HG03095 (cell line): ENCODE measurements at regions not wholly inside any gene's neighbourhood (a gene's known extent, or its start where the extent isn't known, plus 50 kb on each side); places are given as distances from the start of the nearest gene placed in this dataset.

Experiments
- ATAC-seq: cut with Tn5 transposase; IDR thresholded peaks from one replicate; pipeline ENCODE4 v1.9.1; 2021; ENCODE audit warnings: moderate library complexity; ENCODE audit not compliant: unreplicated experiment

GRCh38 chr5:9861666-9862256 lies 231.6 kb upstream of the TAS2R1 start:
- no peak for ATAC-seq

GRCh38 chr5:9859808-9860207 lies 229.7 kb upstream of the TAS2R1 start:
- ATAC-seq, result no peak

GRCh38 chr5:9858043-9858442 lies 227.9 kb upstream of the TAS2R1 start:
- ATAC-seq, result no peak

- ATAC-seq, result no peak
These were observed 223.2 kb upstream of the TAS2R1 start for GRCh38 chr5:9853309-9853708.

- ATAC-seq, result no peak
These were observed 222.5 kb upstream of the TAS2R1 start for GRCh38 chr5:9852671-9853070.

- ATAC-seq, result no peak
These were observed 221.3 kb upstream of the TAS2R1 start for GRCh38 chr5:9851458-9851857.

GRCh38 chr5:9850456-9850855 lies 220.3 kb upstream of the TAS2R1 start:
- no peak for ATAC-seq

GRCh38 chr5:9847631-9848030 lies 217.5 kb upstream of the TAS2R1 start:
- no peak for ATAC-seq

GRCh38 chr5:9845185-9845584 lies 215.0 kb upstream of the TAS2R1 start:
- ATAC-seq, result no peak

GRCh38 chr5:9841516-9842170 lies 211.5 kb upstream of the TAS2R1 start:
- ATAC-seq, result no peak

- ATAC-seq, result no peak
These were observed 208.8 kb upstream of the TAS2R1 start for GRCh38 chr5:9838916-9839315.

GRCh38 chr5:9834871-9835770 lies 205.0 kb upstream of the TAS2R1 start:
- ATAC-seq, result no peak

- ATAC-seq, result no peak
These were observed 203.7 kb upstream of the TAS2R1 start for GRCh38 chr5:9833871-9834270.

GRCh38 chr5:9832921-9833320 lies 202.8 kb upstream of the TAS2R1 start:
- ATAC-seq, result no peak

- ATAC-seq, result no peak
These were observed 201.7 kb upstream of the TAS2R1 start for GRCh38 chr5:9831823-9832222.

GRCh38 chr5:9830184-9830583 lies 200.0 kb upstream of the TAS2R1 start:
- no peak for ATAC-seq

GRCh38 chr5:9829621-9830020 lies 199.5 kb upstream of the TAS2R1 start:
- no peak for ATAC-seq

GRCh38 chr5:9820691-9821449 lies 190.7 kb upstream of the TAS2R1 start:
- no peak for ATAC-seq

GRCh38 chr5:9818340-9818845 lies 188.2 kb upstream of the TAS2R1 start:
- ATAC-seq, result no peak

- no peak for ATAC-seq
These were observed 187.7 kb upstream of the TAS2R1 start for GRCh38 chr5:9817819-9818218.

GRCh38 chr5:9815051-9815450 lies 184.9 kb upstream of the TAS2R1 start:
- no peak for ATAC-seq
